ENCODE measurements at regions not wholly inside any gene's neighbourhood (a gene's known extent, or its start where the extent isn't known, plus 50 kb on each side); places are given as distances from the start of the nearest gene placed in this dataset.

DNA sequence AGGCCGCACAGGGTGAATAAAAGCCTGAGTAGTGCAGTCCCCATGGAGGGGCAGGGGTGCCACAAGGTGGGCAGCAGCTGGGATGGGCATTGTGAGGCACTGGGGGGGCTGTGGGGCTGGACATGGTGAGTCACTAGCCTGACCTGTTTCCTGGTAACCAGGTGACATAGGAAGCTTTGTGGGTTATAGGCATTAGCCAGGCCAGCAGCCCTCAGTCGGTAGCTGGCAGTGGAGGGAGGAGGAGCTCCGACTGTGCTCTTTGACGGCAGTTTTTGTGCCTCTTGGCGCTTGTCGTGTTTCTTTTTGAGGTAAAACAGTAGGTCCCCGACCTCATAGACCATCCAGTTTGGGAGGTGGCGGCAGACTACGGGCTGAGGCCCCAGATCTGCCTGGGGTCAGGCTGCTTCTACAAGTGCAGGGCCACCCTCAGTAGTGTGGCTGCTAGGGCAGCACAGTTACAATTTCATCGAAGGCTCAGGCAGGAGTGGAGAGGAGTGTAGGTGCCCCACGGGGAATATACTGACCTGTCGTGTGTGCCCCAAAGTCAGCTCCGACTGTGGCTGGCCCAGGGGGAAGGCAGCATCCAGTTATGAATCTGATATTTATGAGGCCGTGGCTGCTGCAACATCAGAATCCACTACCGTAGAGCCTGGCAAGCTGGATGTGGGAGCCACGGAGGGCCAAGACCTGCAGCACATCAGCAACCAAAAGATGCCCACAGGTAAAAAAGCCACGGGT is 107.7 kb downstream of the CRYBB2 start:
- no peaks in the 10 kb centered on the region for H3K9me3 ChIP-seq (replicated peaks; ENCODE audit: control insufficient read depth, insufficient read depth, low read length)
- DNase-seq (ENCODE audit: low read depth, low spot score): no peak
- POLR2A ChIA-PET: no interaction called here
- no peak overlapping the region for H3K4me2 ChIP-seq (ENCODE audit: insufficient read depth, low read length)
- H3K9ac ChIP-seq (replicated peaks; ENCODE audit: extremely low read depth, insufficient read depth, low read length): no peak overlapping the region
- no peaks in the 10 kb centered on the region for H4K20me1 ChIP-seq (replicated peaks; ENCODE audit: control insufficient read depth, extremely low read depth, insufficient read depth, low read length)
- H3K9me1 ChIP-seq (replicated peaks; ENCODE audit: control insufficient read depth, extremely low read depth, insufficient read depth, low read length): no peaks in the 10 kb centered on the region
- TF ChIP-seq GATA2 (IDR thresholded peaks at IDR 0.05; ENCODE audit: insufficient read depth, insufficient read length, low read depth, low read length) (no peak), POLR2A (IDR thresholded peaks at IDR 0.05; ENCODE audit: low read depth, low read length) (no peak), MYC (IDR thresholded peaks at IDR 0.05; ENCODE audit: low read depth, low read length) (no peak), EZH2 (IDR thresholded peaks at IDR 0.05; ENCODE audit: borderline replicate concordance, low read depth, low read length, severe bottlenecking) (no peak), JUN (IDR thresholded peaks at IDR 0.05; ENCODE audit: borderline replicate concordance, insufficient read depth, insufficient read length, low read depth) (no peak), POLR2AphosphoS5 (IDR thresholded peaks at IDR 0.05; ENCODE audit: insufficient read depth, low read depth, low read length) (no peak), FOS (IDR thresholded peaks at IDR 0.05; ENCODE audit: borderline replicate concordance, insufficient read depth, low read length) (no peak)
- TF ChIP-seq, protein P1, sequence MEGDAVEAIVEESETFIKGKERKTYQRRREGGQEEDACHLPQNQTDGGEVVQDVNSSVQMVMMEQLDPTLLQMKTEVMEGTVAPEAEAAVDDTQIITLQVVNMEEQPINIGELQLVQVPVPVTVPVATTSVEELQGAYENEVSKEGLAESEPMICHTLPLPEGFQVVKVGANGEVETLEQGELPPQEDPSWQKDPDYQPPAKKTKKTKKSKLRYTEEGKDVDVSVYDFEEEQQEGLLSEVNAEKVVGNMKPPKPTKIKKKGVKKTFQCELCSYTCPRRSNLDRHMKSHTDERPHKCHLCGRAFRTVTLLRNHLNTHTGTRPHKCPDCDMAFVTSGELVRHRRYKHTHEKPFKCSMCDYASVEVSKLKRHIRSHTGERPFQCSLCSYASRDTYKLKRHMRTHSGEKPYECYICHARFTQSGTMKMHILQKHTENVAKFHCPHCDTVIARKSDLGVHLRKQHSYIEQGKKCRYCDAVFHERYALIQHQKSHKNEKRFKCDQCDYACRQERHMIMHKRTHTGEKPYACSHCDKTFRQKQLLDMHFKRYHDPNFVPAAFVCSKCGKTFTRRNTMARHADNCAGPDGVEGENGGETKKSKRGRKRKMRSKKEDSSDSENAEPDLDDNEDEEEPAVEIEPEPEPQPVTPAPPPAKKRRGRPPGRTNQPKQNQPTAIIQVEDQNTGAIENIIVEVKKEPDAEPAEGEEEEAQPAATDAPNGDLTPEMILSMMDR (IDR thresholded peaks at IDR 0.05; ENCODE audit: extremely low read depth in 1 of 2, insufficient read depth in 1 of 2, low read depth in 1 of 2, low read length in 2 of 2): no peak
- TF ChIP-seq, protein P2, sequence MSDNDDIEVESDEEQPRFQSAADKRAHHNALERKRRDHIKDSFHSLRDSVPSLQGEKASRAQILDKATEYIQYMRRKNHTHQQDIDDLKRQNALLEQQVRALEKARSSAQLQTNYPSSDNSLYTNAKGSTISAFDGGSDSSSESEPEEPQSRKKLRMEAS (IDR thresholded peaks at IDR 0.05; ENCODE audit: insufficient read depth, insufficient read length): no peak
- no peak overlapping the region for H3K4me3 ChIP-seq (replicated peaks in 1 of 3; ENCODE audit: insufficient read depth in 1 of 3, low read depth in 1 of 3, low read length in 3 of 3)
- no peaks in the 10 kb centered on the region for H3K27me3 ChIP-seq (ENCODE audit: control insufficient read depth in 2 of 2, insufficient read depth in 2 of 2, low read length in 2 of 2)
- CTCF ChIA-PET: interaction anchor here (1.1 kb wide), 1 partner anchor 246 kb away, joined by 3 read pairs; no protein-coding TSS in a partner anchor
- no peaks in the 10 kb centered on the region for H3K36me3 ChIP-seq (ENCODE audit: control insufficient read depth in 2 of 2, extremely low read depth in 1 of 2, insufficient read depth in 2 of 2, low read length in 2 of 2)
- H3K79me2 ChIP-seq (ENCODE audit: control insufficient read depth, insufficient read depth, low read length): no peaks in the 10 kb centered on the region
- no peak for FAIRE-seq
- dilution Hi-C loops (cut with MboI; ENCODE audit: extremely low pct_ligation_motif_present, low sequenced_read_pairs) (no loop called here), intact Hi-C loops (cut with micrococcal nuclease) (no loop called here)
- BruUV-seq (replicated peaks): no TSS peak
- no peak overlapping the region for H2AFZ ChIP-seq (ENCODE audit: low read depth, low read length)
- no peak overlapping the region for H3K27ac ChIP-seq (ENCODE audit: insufficient read depth, low read depth, low read length)
- H3K4me1 ChIP-seq (ENCODE audit: control insufficient read depth, extremely low read depth, insufficient read depth, low read length): no peaks in the 10 kb centered on the region
